DOHH2 (cell line): ENCODE measurements at regions not wholly inside any gene's neighbourhood (a gene's known extent, or its start where the extent isn't known, plus 50 kb on each side); places are given as distances from the start of the nearest gene placed in this dataset.

ENCODE experiments used
- H3F3A ChIP-seq: fragments of 200-600 bp; sonication (generic), shearing (Covaris generic); 2 replicates; pipeline ENCODE4 v1.6.0; 2016; ENCODE audit warnings: antibody characterized with exemption, mild to moderate bottlenecking; ENCODE audit not compliant: control insufficient read depth, insufficient read depth
- H3K27ac ChIP-seq: fragments of 200-600 bp; sonication (generic); 2 replicates; pipeline ENCODE4 v1.5.1; 2014; ENCODE audit warnings: low read depth, mild to moderate bottlenecking, low read length, moderate library complexity
- H3K27me3 ChIP-seq: fragments of 200-600 bp; sonication (generic); 2 replicates; pipeline ENCODE4 v1.6.1; 2014; ENCODE audit warnings: mild to moderate bottlenecking, low read length, mixed read lengths; ENCODE audit not compliant: control insufficient read depth
- H3K36me3 ChIP-seq: fragments of 200-600 bp; sonication (generic); 2 replicates; pipeline ENCODE4 v1.6.1; 2014; ENCODE audit warnings: mild to moderate bottlenecking, low read length, moderate library complexity, mixed read lengths; ENCODE audit not compliant: control insufficient read depth
- H3K4me1 ChIP-seq: fragments of 200-600 bp; sonication (generic); 2 replicates; pipeline ENCODE4 v1.6.1; 2014; ENCODE audit warnings: mild to moderate bottlenecking, low read length, mixed read lengths; ENCODE audit not compliant: control insufficient read depth
- H3K4me2 ChIP-seq: fragments of 200-600 bp; sonication (generic); 2 replicates; pipeline ENCODE4 v1.6.0; 2014; ENCODE audit warnings: mild to moderate bottlenecking, low read length, moderate library complexity
- H3K4me3 ChIP-seq: fragments of 200-600 bp; sonication (generic); 2 replicates; pipeline ENCODE4 v1.5.1; 2014; ENCODE audit warnings: mild to moderate bottlenecking, low read length, mixed read lengths
- H3K79me2 ChIP-seq: fragments of 200-600 bp; sonication (generic); 2 replicates; pipeline ENCODE4 v1.6.1; 2014; ENCODE audit warnings: mild to moderate bottlenecking, low read length, mixed read lengths; ENCODE audit not compliant: control insufficient read depth
- H3K9me2 ChIP-seq: fragments of 200-600 bp; sonication (generic); replicated peaks from 2 replicates; pipeline ENCODE4 v1.6.1; 2014; ENCODE audit warnings: mild to moderate bottlenecking, low read length, mixed read lengths; ENCODE audit not compliant: control insufficient read depth
- H3K9me3 ChIP-seq: fragments of 200-600 bp; sonication (generic); 2 replicates; pipeline ENCODE4 v1.6.1; 2014; ENCODE audit warnings: antibody characterized with exemption, low read length, mixed read lengths; ENCODE audit not compliant: control insufficient read depth, insufficient read depth
- H4K20me1 ChIP-seq: fragments of 200-600 bp; sonication (generic); 2 replicates; pipeline ENCODE4 v1.6.0; 2014; ENCODE audit warnings: low read depth, mild to moderate bottlenecking, antibody characterized with exemption, low read length, moderate library complexity; ENCODE audit not compliant: control insufficient read depth, insufficient read depth
- EZH2phosphoT487 ChIP-seq: fragments of 200-600 bp; sonication (generic); IDR thresholded peaks from 2 replicates; pipeline ENCODE4 v1.6.1; 2017; ENCODE audit warnings: borderline replicate concordance, mild to moderate bottlenecking, antibody characterized with exemption, low read length, moderate library complexity, mixed read lengths
- TF ChIP-seq, protein P1 (sequence below): fragments of 200-600 bp; sonication (generic); IDR thresholded peaks from one replicate; pipeline ENCODE4 v1.5.1; 2014; ENCODE audit warnings: antibody characterized with exemption, mild to moderate bottlenecking, low read depth, low read length; ENCODE audit not compliant: poor library complexity, severe bottlenecking

GRCh38 chr3:22176911-22177310 is 425.9 kb upstream of the ZNF385D start:
- H3K4me2 ChIP-seq: no peak overlapping the region
- no peak for TF ChIP-seq EZH2phosphoT487
- TF ChIP-seq, protein P1, sequence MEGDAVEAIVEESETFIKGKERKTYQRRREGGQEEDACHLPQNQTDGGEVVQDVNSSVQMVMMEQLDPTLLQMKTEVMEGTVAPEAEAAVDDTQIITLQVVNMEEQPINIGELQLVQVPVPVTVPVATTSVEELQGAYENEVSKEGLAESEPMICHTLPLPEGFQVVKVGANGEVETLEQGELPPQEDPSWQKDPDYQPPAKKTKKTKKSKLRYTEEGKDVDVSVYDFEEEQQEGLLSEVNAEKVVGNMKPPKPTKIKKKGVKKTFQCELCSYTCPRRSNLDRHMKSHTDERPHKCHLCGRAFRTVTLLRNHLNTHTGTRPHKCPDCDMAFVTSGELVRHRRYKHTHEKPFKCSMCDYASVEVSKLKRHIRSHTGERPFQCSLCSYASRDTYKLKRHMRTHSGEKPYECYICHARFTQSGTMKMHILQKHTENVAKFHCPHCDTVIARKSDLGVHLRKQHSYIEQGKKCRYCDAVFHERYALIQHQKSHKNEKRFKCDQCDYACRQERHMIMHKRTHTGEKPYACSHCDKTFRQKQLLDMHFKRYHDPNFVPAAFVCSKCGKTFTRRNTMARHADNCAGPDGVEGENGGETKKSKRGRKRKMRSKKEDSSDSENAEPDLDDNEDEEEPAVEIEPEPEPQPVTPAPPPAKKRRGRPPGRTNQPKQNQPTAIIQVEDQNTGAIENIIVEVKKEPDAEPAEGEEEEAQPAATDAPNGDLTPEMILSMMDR: no peak
- no peaks in the 10 kb centered on the region for H3K9me2 ChIP-seq
- no peaks in the 10 kb centered on the region for H3K79me2 ChIP-seq
- no peaks in the 10 kb centered on the region for H3K27me3 ChIP-seq
- H3K27ac ChIP-seq: no peak overlapping the region
- H3K4me1 ChIP-seq: no peaks in the 10 kb centered on the region
- H3K9me3 ChIP-seq: no peaks in the 10 kb centered on the region
- H3K4me3 ChIP-seq: no peak overlapping the region
- no peaks in the 10 kb centered on the region for H3F3A ChIP-seq
- H3K36me3 ChIP-seq: no peaks in the 10 kb centered on the region
- no peaks in the 10 kb centered on the region for H4K20me1 ChIP-seq

DNA sequence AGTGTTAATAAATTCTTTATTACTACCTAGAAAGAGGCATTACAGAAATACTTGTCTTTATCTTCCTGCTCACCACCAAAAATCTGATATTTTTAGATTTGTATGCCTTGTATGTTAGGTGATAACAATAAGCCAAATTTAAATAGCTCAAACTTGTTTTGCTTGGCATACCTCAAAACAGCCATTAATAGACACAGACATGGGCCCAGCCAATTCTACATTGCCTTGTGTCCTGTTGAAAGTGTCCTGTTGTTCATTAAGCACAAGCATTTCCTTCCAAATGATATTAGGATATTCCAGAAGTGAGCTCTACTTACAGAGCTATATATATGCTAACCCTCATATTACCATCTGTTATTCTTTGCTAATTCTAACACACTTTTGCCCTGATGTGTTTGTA is 438.6 kb upstream of the ZNF385D start:
- no peak overlapping the region for H3K4me2 ChIP-seq
- no peaks in the 10 kb centered on the region for H3K79me2 ChIP-seq
- H3K27ac ChIP-seq: no peak overlapping the region
- H3K27me3 ChIP-seq: no peaks in the 10 kb centered on the region
- H3K9me2 ChIP-seq: no peaks in the 10 kb centered on the region
- no peaks in the 10 kb centered on the region for H3K4me1 ChIP-seq
- TF ChIP-seq EZH2phosphoT487: no peak
- TF ChIP-seq, protein P1: no peak
- H3K9me3 ChIP-seq: no peaks in the 10 kb centered on the region
- H4K20me1 ChIP-seq: no peaks in the 10 kb centered on the region
- H3F3A ChIP-seq: no peaks in the 10 kb centered on the region
- H3K36me3 ChIP-seq: no peaks in the 10 kb centered on the region
- no peak overlapping the region for H3K4me3 ChIP-seq

DNA sequence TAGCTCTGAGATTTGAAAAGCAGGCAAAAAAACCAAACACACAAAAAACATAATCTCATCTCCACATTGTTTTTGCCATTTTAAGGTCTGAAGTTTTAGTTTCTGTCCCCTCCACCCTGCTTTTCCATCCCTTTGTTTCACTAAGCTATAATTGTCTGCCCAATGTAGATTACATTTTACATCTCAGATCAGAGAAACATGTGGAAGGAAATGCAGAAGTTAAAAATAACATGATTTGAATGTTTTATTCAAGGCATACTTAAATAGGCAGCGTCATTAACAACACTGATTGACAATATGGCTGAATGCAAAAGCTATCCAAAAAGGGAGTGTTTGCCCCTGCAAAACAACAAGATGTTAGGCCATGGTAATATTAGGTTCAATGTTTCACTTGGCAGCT is 448.1 kb upstream of the ZNF385D start:
- H3F3A ChIP-seq: no peaks in the 10 kb centered on the region
- H4K20me1 ChIP-seq: no peaks in the 10 kb centered on the region
- H3K9me3 ChIP-seq: no peaks in the 10 kb centered on the region
- no peaks in the 10 kb centered on the region for H3K9me2 ChIP-seq
- H3K36me3 ChIP-seq: no peaks in the 10 kb centered on the region
- no peak overlapping the region for H3K4me3 ChIP-seq
- H3K27me3 ChIP-seq: no peaks in the 10 kb centered on the region
- no peak overlapping the region for H3K4me2 ChIP-seq
- H3K27ac ChIP-seq: no peak overlapping the region
- TF ChIP-seq, protein P1: no peak
- no peak for TF ChIP-seq EZH2phosphoT487
- H3K4me1 ChIP-seq: no peaks in the 10 kb centered on the region
- no peaks in the 10 kb centered on the region for H3K79me2 ChIP-seq

DNA sequence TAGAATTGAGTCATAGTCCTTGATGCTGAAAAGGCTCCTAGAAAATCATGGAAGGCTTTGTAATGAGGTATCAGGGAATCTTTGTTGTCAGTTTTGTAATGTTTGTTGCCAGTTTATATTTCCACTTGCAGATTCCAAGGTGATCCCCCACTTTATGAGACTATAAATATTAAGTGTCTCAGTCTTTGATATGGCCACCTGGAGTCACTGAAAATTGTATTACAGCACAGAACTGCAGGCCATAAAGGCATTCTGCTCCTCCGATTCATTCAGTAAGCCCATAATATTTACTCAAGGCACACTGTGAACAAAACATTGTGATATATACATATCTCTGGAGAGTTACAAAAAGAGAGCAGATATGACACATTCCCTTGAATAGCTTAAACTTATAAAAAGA is 457.8 kb upstream of the ZNF385D start:
- no peaks in the 10 kb centered on the region for H3K27me3 ChIP-seq
- no peaks in the 10 kb centered on the region for H3K4me1 ChIP-seq
- H4K20me1 ChIP-seq: no peaks in the 10 kb centered on the region
- H3K9me2 ChIP-seq: no peaks in the 10 kb centered on the region
- no peak overlapping the region for H3K4me3 ChIP-seq
- H3K27ac ChIP-seq: no peak overlapping the region
- H3K36me3 ChIP-seq: no peaks in the 10 kb centered on the region
- H3K4me2 ChIP-seq: no peak overlapping the region
- TF ChIP-seq, protein P1: no peak
- TF ChIP-seq EZH2phosphoT487: no peak
- H3K9me3 ChIP-seq: no peaks in the 10 kb centered on the region
- no peaks in the 10 kb centered on the region for H3F3A ChIP-seq
- no peaks in the 10 kb centered on the region for H3K79me2 ChIP-seq
